Endothelial cell of umbilical vein (primary cell): ENCODE measurements at regions not wholly inside any gene's neighbourhood (a gene's known extent, or its start where the extent isn't known, plus 50 kb on each side); places are given as distances from the start of the nearest gene placed in this dataset.

Source experiments
- BruUV-seq: library from RNA; stranded (reverse); fragments of 400-500 nt; replicated peaks from 2 replicates; lab custom pipeline; 2021; lab: Mats Ljungman, UMichigan
- CTCF ChIA-PET: fragments of 300-600, 350-600 bp; sonication (Branson Sonifier 250); formaldehyde crosslinking; loops from one replicate; lab custom pipeline; 2021; ENCODE audit warnings: antibody characterized with exemption, inconsistent platforms; lab: Charles Lee
- POLR2A ChIA-PET: fragments of 300-600, 350-600 bp; sonication (Branson Sonifier 250); formaldehyde crosslinking; loops from one replicate; lab custom pipeline; 2021; ENCODE audit warnings: antibody characterized with exemption, inconsistent platforms; lab: Charles Lee
- DNase-seq: peaks from one replicate; pipeline ENCODE4 v3.0.0-alpha.2; 2011; ENCODE audit warnings: low read depth, low spot score
- FAIRE-seq: peaks from 2 replicates; lab custom pipeline; 2011; peaks lifted over from hg19 to GRCh38; lab: Jason Lieb, UNC
- H2AFZ ChIP-seq: 2 replicates; pipeline ENCODE4 v1.6.0; 2012; ENCODE audit warnings: low read depth, low read length, control low read depth, inconsistent platforms
- H3K27ac ChIP-seq: 2 replicates; pipeline ENCODE4 v1.5.1; 2011; ENCODE audit warnings: low read depth, mild to moderate bottlenecking, control low read depth, low read length, moderate library complexity; ENCODE audit not compliant: insufficient read depth
- H3K27me3 ChIP-seq, 2 experiments: 2 replicates each; pipeline versions ENCODE4 v1.6.0 to v1.6.1; 2011; ENCODE audit warnings: low read length in 2 of 2, mixed read lengths in 1 of 2; ENCODE audit not compliant: control insufficient read depth in 2 of 2, insufficient read depth in 2 of 2
- H3K36me3 ChIP-seq, 2 experiments: 2 replicates in 1 of 2; 3 replicates in 1 of 2; pipeline ENCODE4 v1.5.1; 2011; ENCODE audit warnings: low read length in 2 of 2, mild to moderate bottlenecking in 1 of 2, moderate library complexity in 1 of 2; ENCODE audit not compliant: control insufficient read depth in 2 of 2, insufficient read depth in 2 of 2; ENCODE audit errors: extremely low read depth in 1 of 2
- H3K4me1 ChIP-seq: 3 replicates; pipeline ENCODE4 v1.5.1; 2011; ENCODE audit warnings: mild to moderate bottlenecking, low read length; ENCODE audit not compliant: control insufficient read depth, insufficient read depth; ENCODE audit errors: extremely low read depth
- H3K4me2 ChIP-seq: 2 replicates; pipeline ENCODE4 v1.6.1; 2011; ENCODE audit warnings: low read length, control low read depth, mixed read lengths; ENCODE audit not compliant: insufficient read depth
- H3K4me3 ChIP-seq, 3 experiments: fragments of 200-600 bp in 1 of 3; sonication (generic), shearing (Covaris generic) in 1 of 3; replicated peaks in 1 of 3; 2 replicates each; pipeline ENCODE4 v1.5.1; 2011 to 2016; ENCODE audit warnings: control low read depth in 3 of 3, low read length in 3 of 3, mild to moderate bottlenecking in 2 of 3, inconsistent platforms in 1 of 3, low read depth in 1 of 3, moderate library complexity in 1 of 3; ENCODE audit not compliant: insufficient read depth in 1 of 3
- H3K79me2 ChIP-seq: 2 replicates; pipeline ENCODE4 v1.6.0; 2012; ENCODE audit warnings: low read length, inconsistent platforms; ENCODE audit not compliant: control insufficient read depth, insufficient read depth
- H3K9ac ChIP-seq: replicated peaks from 2 replicates; pipeline ENCODE3; 2011; ENCODE audit warnings: low read length, control low read depth; ENCODE audit not compliant: insufficient read depth; ENCODE audit errors: extremely low read depth
- H3K9me1 ChIP-seq: replicated peaks from 3 replicates; pipeline ENCODE4 v1.6.0; 2011; ENCODE audit warnings: mild to moderate bottlenecking, low read length; ENCODE audit not compliant: control insufficient read depth, insufficient read depth; ENCODE audit errors: extremely low read depth
- H3K9me3 ChIP-seq: replicated peaks from 2 replicates; pipeline ENCODE4 v1.5.1; 2012; ENCODE audit warnings: low read length, inconsistent platforms; ENCODE audit not compliant: control insufficient read depth, insufficient read depth
- H4K20me1 ChIP-seq: replicated peaks from 2 replicates; pipeline ENCODE3; 2011; ENCODE audit warnings: mild to moderate bottlenecking, low read length; ENCODE audit not compliant: control insufficient read depth, insufficient read depth; ENCODE audit errors: extremely low read depth
- EZH2 ChIP-seq: IDR thresholded peaks from 2 replicates; pipeline ENCODE4 v1.6.1; 2012; ENCODE audit warnings: borderline replicate concordance, low read depth, mild to moderate bottlenecking, moderate library complexity, low read length, inconsistent platforms; ENCODE audit not compliant: severe bottlenecking
- FOS ChIP-seq: IDR thresholded peaks from 2 replicates; pipeline ENCODE4 v1.6.1; 2011; ENCODE audit warnings: mild to moderate bottlenecking, low read length, moderate library complexity, borderline replicate concordance; ENCODE audit not compliant: insufficient read depth
- GATA2 ChIP-seq: IDR thresholded peaks from 2 replicates; pipeline ENCODE4 v1.7.0; 2011; ENCODE audit warnings: low read depth, mild to moderate bottlenecking, moderate library complexity, mixed read lengths, low read length; ENCODE audit not compliant: insufficient read length, insufficient read depth
- JUN ChIP-seq: IDR thresholded peaks from 2 replicates; pipeline ENCODE4 v1.6.1; 2011; ENCODE audit warnings: borderline replicate concordance, low read depth; ENCODE audit not compliant: insufficient read length, insufficient read depth
- MYC ChIP-seq: IDR thresholded peaks from one replicate; pipeline ENCODE4 v1.6.1; 2011; ENCODE audit warnings: mild to moderate bottlenecking, low read depth, low read length
- POLR2A ChIP-seq: IDR thresholded peaks from 2 replicates; pipeline ENCODE4 v1.6.1; 2012; ENCODE audit warnings: low read depth, mild to moderate bottlenecking, control low read depth, low read length
- POLR2AphosphoS5 ChIP-seq: IDR thresholded peaks from 2 replicates; pipeline ENCODE4 v1.6.1; 2012; ENCODE audit warnings: low read depth, mild to moderate bottlenecking, control low read depth, low read length, moderate library complexity; ENCODE audit not compliant: insufficient read depth
- dilution Hi-C: fragments of 300-500 bp; cut with MboI; formaldehyde crosslinking; loops from one replicate; pipeline ENCODE4 v1.15.0; 2019; ENCODE audit warnings: low sequenced_read_pairs; ENCODE audit not compliant: extremely low pct_ligation_motif_present
- intact Hi-C: fragments of 100-400 bp; cut with micrococcal nuclease; formaldehyde crosslinking; loops from one replicate; pipeline ENCODE4 v1.10.0; 2022
- TF ChIP-seq, protein P1 (sequence below): IDR thresholded peaks from 2 replicates; pipeline ENCODE4 v1.6.1; 2011; ENCODE audit not compliant: insufficient read depth, insufficient read length
- TF ChIP-seq, protein P2 (sequence below), 2 donors: IDR thresholded peaks; 1 replicate in 1 of 2; 2 replicates in 1 of 2; pipeline ENCODE4 v1.5.1; 2011; ENCODE audit warnings: low read length in 2 of 2, mild to moderate bottlenecking in 2 of 2, moderate library complexity in 2 of 2, control low read depth in 1 of 2, inconsistent platforms in 1 of 2, low read depth in 1 of 2; ENCODE audit not compliant: insufficient read depth in 1 of 2; ENCODE audit errors: extremely low read depth in 1 of 2

DNA sequence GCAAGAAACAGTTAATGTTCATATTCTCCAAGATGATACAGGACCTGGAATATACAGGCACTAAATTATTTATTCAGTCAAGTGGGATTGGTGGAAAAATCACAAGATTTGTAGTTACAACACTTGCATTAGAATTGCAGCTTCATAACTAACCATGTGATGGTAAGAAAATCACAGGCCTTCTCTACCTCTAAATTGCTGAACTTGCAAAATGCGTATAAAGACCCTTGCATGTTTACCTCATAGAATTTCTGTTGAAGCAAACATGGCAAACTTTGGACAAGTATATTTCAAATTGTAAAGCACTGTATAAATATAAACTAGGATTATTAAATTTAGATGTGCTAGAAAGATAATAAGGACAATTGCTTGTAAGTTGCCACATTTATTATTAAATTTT lies 215.1 kb downstream of the TMA16 start:
- no peaks in the 10 kb centered on the region for H3K79me2 ChIP-seq
- no peak overlapping the region for H3K4me3 ChIP-seq
- DNase-seq: no peak
- intact Hi-C loops (no loop called here), dilution Hi-C loops (no loop called here)
- H3K9me1 ChIP-seq: no peaks in the 10 kb centered on the region
- no peak overlapping the region for H2AFZ ChIP-seq
- no peak overlapping the region for H3K4me2 ChIP-seq
- no peak for TF ChIP-seq GATA2
- no peak for TF ChIP-seq JUN
- TF ChIP-seq POLR2A: no peak
- TF ChIP-seq POLR2AphosphoS5: no peak
- TF ChIP-seq, protein P1, sequence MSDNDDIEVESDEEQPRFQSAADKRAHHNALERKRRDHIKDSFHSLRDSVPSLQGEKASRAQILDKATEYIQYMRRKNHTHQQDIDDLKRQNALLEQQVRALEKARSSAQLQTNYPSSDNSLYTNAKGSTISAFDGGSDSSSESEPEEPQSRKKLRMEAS: no peak
- TF ChIP-seq, protein P2, sequence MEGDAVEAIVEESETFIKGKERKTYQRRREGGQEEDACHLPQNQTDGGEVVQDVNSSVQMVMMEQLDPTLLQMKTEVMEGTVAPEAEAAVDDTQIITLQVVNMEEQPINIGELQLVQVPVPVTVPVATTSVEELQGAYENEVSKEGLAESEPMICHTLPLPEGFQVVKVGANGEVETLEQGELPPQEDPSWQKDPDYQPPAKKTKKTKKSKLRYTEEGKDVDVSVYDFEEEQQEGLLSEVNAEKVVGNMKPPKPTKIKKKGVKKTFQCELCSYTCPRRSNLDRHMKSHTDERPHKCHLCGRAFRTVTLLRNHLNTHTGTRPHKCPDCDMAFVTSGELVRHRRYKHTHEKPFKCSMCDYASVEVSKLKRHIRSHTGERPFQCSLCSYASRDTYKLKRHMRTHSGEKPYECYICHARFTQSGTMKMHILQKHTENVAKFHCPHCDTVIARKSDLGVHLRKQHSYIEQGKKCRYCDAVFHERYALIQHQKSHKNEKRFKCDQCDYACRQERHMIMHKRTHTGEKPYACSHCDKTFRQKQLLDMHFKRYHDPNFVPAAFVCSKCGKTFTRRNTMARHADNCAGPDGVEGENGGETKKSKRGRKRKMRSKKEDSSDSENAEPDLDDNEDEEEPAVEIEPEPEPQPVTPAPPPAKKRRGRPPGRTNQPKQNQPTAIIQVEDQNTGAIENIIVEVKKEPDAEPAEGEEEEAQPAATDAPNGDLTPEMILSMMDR (IDR thresholded peaks at IDR 0.05; ENCODE audit: extremely low read depth in 1 of 2, insufficient read depth in 1 of 2, low read depth in 1 of 2, low read length in 2 of 2): no peak
- TF ChIP-seq EZH2: no peak
- no peak for TF ChIP-seq FOS
- no peak for TF ChIP-seq MYC
- H3K27me3 ChIP-seq: no peaks in the 10 kb centered on the region
- BruUV-seq: no TSS peak
- H3K9ac ChIP-seq: no peak overlapping the region
- H3K36me3 ChIP-seq: no peaks in the 10 kb centered on the region
- FAIRE-seq: no peak
- ChIA-PET CTCF (no interaction called here), POLR2A (no interaction called here)
- no peaks in the 10 kb centered on the region for H3K9me3 ChIP-seq
- H3K4me1 ChIP-seq: no peaks in the 10 kb centered on the region
- H4K20me1 ChIP-seq: no peaks in the 10 kb centered on the region
- H3K27ac ChIP-seq: no peak overlapping the region
